IMR-90 (cell line): ENCODE measurements at regions not wholly inside any gene's neighbourhood (a gene's known extent, or its start where the extent isn't known, plus 50 kb on each side); places are given as distances from the start of the nearest gene placed in this dataset.

Experiments used
- ATAC-seq: fragments of 200-7000 bp; cut with Tn5 transposase; 2 replicates; pipeline ENCODE4 v1.9.1; 2020; ENCODE audit warnings: low read depth, mild to moderate bottlenecking, moderate library complexity
- BruUV-seq: library from RNA; stranded (reverse); fragments of 400-500 nt; replicated peaks from 2 replicates; lab custom pipeline; 2021; lab: Mats Ljungman, UMichigan
- CTCF ChIA-PET: fragments of 300-600 bp; formaldehyde crosslinking; extraction: SDS; loops from one replicate; lab custom pipeline; 2021; ENCODE audit warnings: antibody characterized with exemption; lab: Yijun Ruan, JAX
- POLR2A ChIA-PET: fragments of 300-600 bp; sonication (Branson Sonifier 250); formaldehyde crosslinking; loops from one replicate; lab custom pipeline; 2022; ENCODE audit warnings: antibody characterized with exemption; ENCODE audit not compliant: unreplicated experiment; lab: Charles Lee
- DNase-seq: peaks from one replicate; pipeline ENCODE4 v3.0.0; 2013
- H2AFZ ChIP-seq: replicated peaks from 2 replicates; pipeline ENCODE3; 2013; ENCODE audit warnings: low read length, mild to moderate bottlenecking; ENCODE audit not compliant: poor library complexity
- H2AK5ac ChIP-seq: 2 replicates; pipeline ENCODE4 v1.6.1; 2013; ENCODE audit warnings: low read depth, low read length, inconsistent platforms
- H2AK9ac ChIP-seq: replicated peaks from 2 replicates; pipeline ENCODE3; 2013; ENCODE audit warnings: mild to moderate bottlenecking, low read depth, low read length, moderate library complexity; ENCODE audit not compliant: poor library complexity
- H2BK120ac ChIP-seq: 2 replicates; pipeline ENCODE4 v1.6.1; 2013; ENCODE audit warnings: low read depth, low read length, inconsistent platforms
- H2BK15ac ChIP-seq: 3 replicates; pipeline ENCODE4 v1.6.1; 2013; ENCODE audit warnings: low read depth, low read length, inconsistent platforms
- H2BK20ac ChIP-seq: 2 replicates; pipeline ENCODE4 v1.6.1; 2013; ENCODE audit warnings: low read depth, mild to moderate bottlenecking, inconsistent platforms, low read length, moderate library complexity
- H2BK5ac ChIP-seq: 2 replicates; pipeline ENCODE4 v1.6.1; 2013; ENCODE audit warnings: mild to moderate bottlenecking, low read depth, low read length, inconsistent platforms; ENCODE audit not compliant: poor library complexity, severe bottlenecking
- H3K14ac ChIP-seq: replicated peaks from 2 replicates; pipeline ENCODE4 v1.6.1; 2013; ENCODE audit warnings: low read depth, low read length, inconsistent platforms
- H3K18ac ChIP-seq: 2 replicates; pipeline ENCODE4 v1.6.1; 2013; ENCODE audit warnings: low read depth, low read length, control low read depth
- H3K23ac ChIP-seq: 2 replicates; pipeline ENCODE4 v1.6.1; 2013; ENCODE audit warnings: low read depth, low read length, inconsistent platforms
- H3K27ac ChIP-seq: 2 replicates; pipeline ENCODE4 v1.5.1; 2013; ENCODE audit warnings: mild to moderate bottlenecking, control low read depth, low read length; ENCODE audit not compliant: insufficient read depth
- H3K27me3 ChIP-seq: 2 replicates; pipeline ENCODE4 v1.6.1; 2013; ENCODE audit warnings: low read length; ENCODE audit not compliant: control insufficient read depth, insufficient read depth
- H3K36me3 ChIP-seq: 2 replicates; pipeline ENCODE4 v1.6.1; 2013; ENCODE audit warnings: low read length, mixed read lengths; ENCODE audit not compliant: control insufficient read depth, insufficient read depth
- H3K4ac ChIP-seq: 2 replicates; pipeline ENCODE4 v1.6.1; 2013; ENCODE audit warnings: low read depth, low read length, inconsistent platforms
- H3K4me1 ChIP-seq: 2 replicates; pipeline ENCODE4 v1.6.1; 2013; ENCODE audit warnings: low read length, mixed read lengths; ENCODE audit not compliant: control insufficient read depth, insufficient read depth
- H3K4me2 ChIP-seq: 2 replicates; pipeline ENCODE4 v1.6.1; 2013; ENCODE audit warnings: low read depth, mild to moderate bottlenecking, control low read depth, low read length, moderate library complexity
- H3K4me3 ChIP-seq: 2 replicates; pipeline ENCODE4 v1.5.1; 2013; ENCODE audit warnings: low read depth, mild to moderate bottlenecking, control low read depth, low read length, moderate library complexity; ENCODE audit not compliant: insufficient read depth
- H3K56ac ChIP-seq: 2 replicates; pipeline ENCODE4 v1.6.1; 2013; ENCODE audit warnings: low read length, inconsistent platforms; ENCODE audit not compliant: insufficient read depth; ENCODE audit errors: extremely low read depth
- H3K79me1 ChIP-seq, 2 experiments: 2 replicates each; pipeline ENCODE4 v1.6.1; 2013; ENCODE audit warnings: low read length in 2 of 2, inconsistent platforms in 1 of 2, low read depth in 1 of 2
- H3K9ac ChIP-seq: 2 replicates; pipeline ENCODE4 v1.6.1; 2013; ENCODE audit warnings: low read depth, low read length, control low read depth
- H3K9me1 ChIP-seq: 2 replicates; pipeline ENCODE4 v1.6.1; 2013; ENCODE audit warnings: low read length, inconsistent platforms; ENCODE audit not compliant: insufficient read depth
- H3K9me3 ChIP-seq: 2 replicates; pipeline ENCODE4 v1.6.1; 2013; ENCODE audit warnings: low read length; ENCODE audit not compliant: control insufficient read depth, insufficient read depth
- H4K20me1 ChIP-seq: 2 replicates; pipeline ENCODE4 v1.6.1; 2013; ENCODE audit warnings: low read length, inconsistent platforms; ENCODE audit not compliant: insufficient read depth
- H4K5ac ChIP-seq: 2 replicates; pipeline ENCODE4 v1.6.1; 2013; ENCODE audit warnings: mild to moderate bottlenecking, low read depth, low read length, control low read depth
- H4K8ac ChIP-seq, 2 experiments: 2 replicates each; pipeline ENCODE4 v1.6.1; 2013; ENCODE audit warnings: low read depth in 2 of 2, low read length in 2 of 2, control low read depth in 1 of 2, inconsistent platforms in 1 of 2
- H4K91ac ChIP-seq: 2 replicates; pipeline ENCODE4 v1.6.1; 2013; ENCODE audit warnings: low read depth, low read length, inconsistent platforms; ENCODE audit not compliant: insufficient read depth
- BHLHE40 ChIP-seq: fragments of 150-350 bp; IDR thresholded peaks from 2 replicates; pipeline ENCODE4 v1.6.1; 2016; ENCODE audit warnings: mild to moderate bottlenecking, low read depth, low read length
- CEBPB ChIP-seq: IDR thresholded peaks from 2 replicates; pipeline ENCODE4 v1.6.1; 2012; ENCODE audit warnings: low read depth, low read length, improper control_type of control experiment
- CHD1 ChIP-seq: IDR thresholded peaks from 2 replicates; pipeline ENCODE4 v1.6.1; 2012; ENCODE audit warnings: low read depth, low read length, improper control_type of control experiment
- CTCF ChIP-seq: conservative IDR thresholded peaks from 2 replicates; pipeline ENCODE4 v1.5.1; 2012; ENCODE audit warnings: mild to moderate bottlenecking, low read depth, low read length, improper control_type of control experiment
- ELK1 ChIP-seq: fragments of 150-350 bp; IDR thresholded peaks from 2 replicates; pipeline ENCODE4 v1.6.1; 2016; ENCODE audit warnings: low read depth, mild to moderate bottlenecking, low read length, moderate library complexity, borderline replicate concordance
- FOS ChIP-seq: fragments of 150-350 bp; IDR thresholded peaks from 2 replicates; pipeline ENCODE4 v1.6.1; 2016; ENCODE audit warnings: low read depth, low read length
- MAFK ChIP-seq: IDR thresholded peaks from 2 replicates; pipeline ENCODE4 v1.6.1; 2012; ENCODE audit warnings: low read depth, low read length, improper control_type of control experiment
- MAZ ChIP-seq: IDR thresholded peaks from 2 replicates; pipeline ENCODE4 v1.6.1; 2012; ENCODE audit warnings: low read depth, mild to moderate bottlenecking, low read length, improper control_type of control experiment, moderate library complexity, borderline replicate concordance
- NFE2L2 ChIP-seq: fragments of 150-350 bp; IDR thresholded peaks from 2 replicates; pipeline ENCODE4 v1.6.1; 2016; ENCODE audit warnings: low read depth, mild to moderate bottlenecking, low read length
- POLR2A ChIP-seq: IDR thresholded peaks from 2 replicates; pipeline ENCODE4 v1.6.1; 2012; ENCODE audit warnings: mild to moderate bottlenecking, low read depth, low read length
- SMC3 ChIP-seq: fragments of 150-350 bp; IDR thresholded peaks from 2 replicates; pipeline ENCODE4 v1.6.1; 2016; ENCODE audit warnings: low read depth, mild to moderate bottlenecking, antibody characterized with exemption, low read length, moderate library complexity
- USF2 ChIP-seq: fragments of 150-350 bp; IDR thresholded peaks from 2 replicates; pipeline ENCODE4 v1.6.1; 2017; ENCODE audit warnings: mild to moderate bottlenecking, antibody characterized with exemption, low read length, low read depth
- WGBS, 2 experiments: methylation state at CpG; one replicate each; pipeline versions ENCODE4 v1.1.5 to v1.1.7; 2013; ENCODE audit warnings: missing lambda C conversion rate in 2 of 2; ENCODE audit not compliant: insufficient read length in 1 of 2; ENCODE audit errors: extremely low coverage in 2 of 2; 5-methylcytosine and 5-hydroxymethylcytosine counted together
- dilution Hi-C: fragments of 300-500 bp; cut with HindIII; formaldehyde crosslinking; loops from one replicate; pipeline ENCODE4 v1.14.3; 2018; ENCODE audit warnings: low sequenced_read_pairs; ENCODE audit not compliant: unreplicated experiment
- in situ Hi-C: fragments of 300-500 bp; cut with MboI; formaldehyde crosslinking; loops from 3 replicates; pipeline ENCODE4 v1.14.3; 2019; ENCODE audit warnings: low sequenced_read_pairs, inconsistent platforms, mixed read lengths
- intact Hi-C: fragments of 100-400 bp; cut with micrococcal nuclease; formaldehyde crosslinking; loops from 2 replicates; pipeline ENCODE4 v1.10.0; 2022

- no peak for ATAC-seq
- Histone ChIP-seq H2BK20ac (no peak overlapping the region), H3K9ac (no peak overlapping the region)
These were observed 212.2 kb upstream of the GPRIN3 start for GRCh38 chr4:89519771-89520320.

More at GRCh38 chr4:89519771-89520320, 212.2 kb upstream of the GPRIN3 start:
- no peak overlapping the region for H2AFZ ChIP-seq
- H3K9me3 ChIP-seq: no peaks in the 10 kb centered on the region
- H3K27me3 ChIP-seq: peaks cover 2% of the 10 kb centered on the region; the same call in 1 of the 2 replicates
- no peak overlapping the region for H3K4me2 ChIP-seq
- no peak overlapping the region for H4K8ac ChIP-seq
- WGBS, 2 experiments: no CpG with 5 or more reads among the region's 3 CpGs
- ChIA-PET POLR2A (no interaction called here), CTCF (no interaction called here)
- intact Hi-C loops: no loop called here
- H3K4ac ChIP-seq: no peak overlapping the region
- no peak overlapping the region for H3K14ac ChIP-seq
- H2BK120ac ChIP-seq: no peak overlapping the region
- H2AK9ac ChIP-seq: no peak overlapping the region
- H3K36me3 ChIP-seq: no peaks in the 10 kb centered on the region
- H3K4me1 ChIP-seq: no peaks in the 10 kb centered on the region
- H2BK15ac ChIP-seq: no peak overlapping the region
- H2AK5ac ChIP-seq: no peak overlapping the region
- H4K5ac ChIP-seq: no peak overlapping the region
- DNase-seq: no peak
- no peaks in the 10 kb centered on the region for H4K20me1 ChIP-seq
- H4K91ac ChIP-seq: no peak overlapping the region
- H2BK5ac ChIP-seq: no peak overlapping the region
- no peak overlapping the region for H3K18ac ChIP-seq
- H3K56ac ChIP-seq: no peak overlapping the region
- BruUV-seq: no TSS peak
- in situ Hi-C loops: no loop called here
- H3K27ac ChIP-seq: no peak overlapping the region
- H3K4me3 ChIP-seq: no peak overlapping the region
- TF ChIP-seq USF2: no peak
- TF ChIP-seq MAZ: no peak
- no peak for TF ChIP-seq MAFK
- TF ChIP-seq CEBPB: no peak
- no peak for TF ChIP-seq CHD1
- no peak for TF ChIP-seq POLR2A
- no peak for TF ChIP-seq ELK1
- TF ChIP-seq BHLHE40: no peak
- no peak for TF ChIP-seq CTCF
- no peak for TF ChIP-seq FOS
- TF ChIP-seq NFE2L2: no peak
- no peak for TF ChIP-seq SMC3
- no peak overlapping the region for H3K23ac ChIP-seq
- dilution Hi-C loops: no loop called here
- H3K9me1 ChIP-seq: no peaks in the 10 kb centered on the region; the same call in 1 of the 2 replicates
- no peaks in the 10 kb centered on the region for H3K79me1 ChIP-seq
